Retinal pigment epithelial cell (primary cell): ENCODE measurements at regions not wholly inside any gene's neighbourhood (a gene's known extent, or its start where the extent isn't known, plus 50 kb on each side); places are given as distances from the start of the nearest gene placed in this dataset.
A peak's percentile ranks its signal among the peaks of the same experiment; 100 is the strongest.

Experiments used
- DNase-seq: peaks from one replicate; pipeline ENCODE4 v3.0.0-alpha.2; 2010; ENCODE audit warnings: low read depth
- H3K4me3 ChIP-seq: 2 replicates; pipeline ENCODE4 v1.5.1; 2011; ENCODE audit warnings: mild to moderate bottlenecking, low read length, control low read depth, moderate library complexity
- TF ChIP-seq, protein P1 (sequence below): conservative IDR thresholded peaks from 2 replicates; pipeline ENCODE4 v1.5.1; 2011; ENCODE audit warnings: low read depth, low read length, control low read depth, inconsistent platforms

DNA sequence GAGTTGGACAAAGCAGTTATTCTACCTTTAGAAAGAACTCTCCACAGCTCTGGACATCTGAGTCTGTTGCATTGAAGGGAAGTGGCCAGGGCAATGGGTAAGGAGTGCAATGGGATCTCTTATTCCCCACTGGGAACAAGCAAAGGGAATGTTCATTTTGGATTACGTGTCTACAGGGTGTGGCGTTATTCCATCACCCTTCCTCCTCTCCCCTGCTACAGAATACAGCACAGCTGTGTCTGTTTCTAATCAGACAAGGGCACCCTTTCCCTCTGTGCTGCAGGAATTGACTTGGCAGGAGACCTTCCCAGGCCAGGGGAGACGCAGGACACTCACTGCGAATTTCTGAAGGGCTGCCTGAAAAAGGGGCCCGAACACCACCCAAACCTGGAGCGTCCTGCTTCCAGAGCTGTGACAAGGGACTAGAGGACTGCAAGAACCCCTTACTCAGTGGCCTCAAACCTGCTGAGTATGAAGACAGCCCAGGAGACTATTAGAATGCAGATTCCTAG is 163.6 kb upstream of the RAB4A start:
- no peak overlapping the region for H3K4me3 ChIP-seq
- TF ChIP-seq, protein P1, sequence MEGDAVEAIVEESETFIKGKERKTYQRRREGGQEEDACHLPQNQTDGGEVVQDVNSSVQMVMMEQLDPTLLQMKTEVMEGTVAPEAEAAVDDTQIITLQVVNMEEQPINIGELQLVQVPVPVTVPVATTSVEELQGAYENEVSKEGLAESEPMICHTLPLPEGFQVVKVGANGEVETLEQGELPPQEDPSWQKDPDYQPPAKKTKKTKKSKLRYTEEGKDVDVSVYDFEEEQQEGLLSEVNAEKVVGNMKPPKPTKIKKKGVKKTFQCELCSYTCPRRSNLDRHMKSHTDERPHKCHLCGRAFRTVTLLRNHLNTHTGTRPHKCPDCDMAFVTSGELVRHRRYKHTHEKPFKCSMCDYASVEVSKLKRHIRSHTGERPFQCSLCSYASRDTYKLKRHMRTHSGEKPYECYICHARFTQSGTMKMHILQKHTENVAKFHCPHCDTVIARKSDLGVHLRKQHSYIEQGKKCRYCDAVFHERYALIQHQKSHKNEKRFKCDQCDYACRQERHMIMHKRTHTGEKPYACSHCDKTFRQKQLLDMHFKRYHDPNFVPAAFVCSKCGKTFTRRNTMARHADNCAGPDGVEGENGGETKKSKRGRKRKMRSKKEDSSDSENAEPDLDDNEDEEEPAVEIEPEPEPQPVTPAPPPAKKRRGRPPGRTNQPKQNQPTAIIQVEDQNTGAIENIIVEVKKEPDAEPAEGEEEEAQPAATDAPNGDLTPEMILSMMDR, result no peak
- DNase-seq, result no peak

DNA sequence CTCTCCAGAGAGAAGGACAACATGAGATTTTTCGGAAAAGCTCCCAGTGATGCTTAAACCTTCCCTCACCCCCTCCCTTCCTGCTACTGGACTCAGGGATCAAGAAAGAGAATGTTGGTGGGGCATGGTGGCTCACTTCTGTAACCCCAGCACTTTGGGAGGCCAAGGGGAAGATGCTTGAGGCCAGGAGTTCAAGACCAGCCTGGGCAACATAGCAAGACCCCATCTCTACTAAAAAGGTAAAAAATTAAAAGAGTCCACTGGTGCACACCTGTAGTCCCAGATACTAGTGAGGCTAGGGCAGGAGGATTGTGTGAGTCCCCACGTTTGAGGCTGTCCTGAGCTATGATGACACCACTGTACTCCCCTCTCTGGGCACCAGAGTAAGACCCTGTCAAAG is 162.9 kb upstream of the RAB4A start:
- TF ChIP-seq, protein P1, result no peak
- no peak for DNase-seq
- no peak overlapping the region for H3K4me3 ChIP-seq

DNA sequence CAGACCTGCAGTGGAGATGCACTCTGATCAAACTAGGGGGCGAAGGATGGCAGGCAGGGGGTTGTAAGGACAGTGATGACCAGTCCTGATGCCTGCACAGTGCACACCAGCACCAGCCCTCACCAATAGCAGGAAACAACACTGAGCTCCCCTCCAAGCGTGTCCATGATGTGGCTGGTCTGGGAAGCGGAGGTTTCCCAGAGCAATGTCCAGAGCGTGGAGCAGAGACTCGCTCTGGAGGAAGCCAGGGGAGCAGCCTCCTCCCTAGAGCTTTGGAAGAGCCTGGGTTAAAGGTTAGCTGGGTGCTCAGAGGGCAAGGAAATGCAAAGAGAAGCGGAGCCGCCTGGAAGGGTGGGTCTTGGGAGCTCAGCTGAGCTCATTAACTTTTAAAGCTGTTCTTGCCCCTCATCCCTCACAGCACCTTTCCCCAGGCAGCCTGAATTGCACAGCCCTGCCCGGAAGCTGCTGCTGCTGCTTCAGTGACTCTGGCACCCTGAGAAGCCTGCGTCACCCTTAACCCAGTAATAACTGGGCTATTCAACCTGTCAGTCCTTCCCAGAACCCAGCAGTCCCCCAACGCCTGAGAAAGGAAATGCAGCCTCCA is 162.2 kb upstream of the RAB4A start:
- peak; percentile 22 for DNase-seq

DNA sequence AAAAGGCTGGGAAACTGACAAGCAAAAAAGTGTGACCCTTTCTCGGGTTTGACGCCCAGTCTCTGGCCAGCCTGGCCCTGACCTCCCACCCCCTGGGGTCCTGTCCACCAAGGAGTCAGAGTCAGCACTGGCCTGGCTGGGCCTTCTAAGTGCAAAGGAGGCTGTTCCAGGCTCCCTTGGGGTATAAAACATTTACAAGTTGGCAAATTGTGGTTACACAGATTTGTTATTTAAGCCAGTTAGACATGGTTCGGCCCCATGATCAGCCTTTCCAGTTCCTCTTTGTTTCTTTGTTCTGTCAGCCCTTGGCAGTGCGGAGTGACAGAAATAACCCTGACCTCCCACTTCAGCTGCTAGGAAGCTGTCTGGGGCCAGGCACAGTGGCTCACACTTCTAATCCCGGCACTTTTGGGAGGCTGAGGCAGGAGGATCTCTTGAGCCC is 161.6 kb upstream of the RAB4A start:
- no peak for DNase-seq
- TF ChIP-seq, protein P1, result no peak
- H3K4me3 ChIP-seq, result no peak overlapping the region

More for the DNA sequence above, 162.2 kb upstream of the RAB4A start:
- TF ChIP-seq, protein P1, result peak; percentile 8
- H3K4me3 ChIP-seq, result no peak overlapping the region

DNA sequence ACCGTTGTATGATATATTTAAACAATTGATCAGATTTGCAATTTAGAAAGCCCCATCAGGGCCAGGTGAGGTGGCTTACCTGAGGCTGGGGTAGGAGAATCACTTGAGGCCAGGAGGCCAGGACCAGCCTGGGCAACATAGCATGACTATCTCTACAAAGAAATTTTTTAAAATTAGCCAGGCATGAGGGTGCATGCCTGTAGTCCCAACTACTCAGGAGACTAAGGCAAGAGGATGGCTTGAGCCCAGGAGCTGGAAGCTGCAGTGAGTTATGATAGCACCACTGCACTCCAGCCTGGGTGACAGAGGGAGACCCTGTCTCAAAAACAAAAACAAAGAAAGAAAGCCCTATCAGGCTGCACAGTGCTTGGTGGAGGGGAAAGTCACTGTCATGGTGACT is 159.9 kb upstream of the RAB4A start:
- no peak for DNase-seq
- H3K4me3 ChIP-seq, result no peak overlapping the region
- TF ChIP-seq, protein P1, result no peak

DNA sequence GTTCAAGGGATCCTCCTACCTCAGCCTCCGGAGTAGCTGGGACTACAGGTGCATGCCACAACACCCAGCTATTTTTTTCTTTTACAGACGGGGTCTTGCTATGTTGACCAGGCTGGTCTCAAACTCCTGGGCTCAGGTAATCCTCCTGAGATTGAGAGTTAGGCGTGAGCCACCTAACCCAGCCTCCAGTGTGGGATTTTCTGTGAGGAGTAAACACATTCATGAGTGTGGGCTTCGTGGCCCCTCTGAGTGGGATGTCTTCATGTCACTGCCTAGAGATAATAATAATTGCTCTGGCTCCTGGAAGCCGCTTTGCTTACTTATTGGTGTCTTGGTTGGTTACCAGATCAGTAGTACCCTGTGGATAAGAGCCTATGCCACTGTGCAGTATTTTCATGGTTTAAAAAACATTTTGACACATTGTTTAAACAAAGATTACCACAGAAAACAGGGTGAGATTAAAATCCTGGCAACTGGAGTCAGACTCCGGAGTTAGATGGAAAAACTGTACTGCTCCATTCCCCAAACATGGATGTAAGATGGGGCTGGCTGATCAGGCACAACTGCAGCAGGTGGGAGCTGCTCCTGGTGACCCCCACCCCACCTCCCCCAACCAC is 159.1 kb upstream of the RAB4A start:
- H3K4me3 ChIP-seq, result no peak overlapping the region
- no peak for DNase-seq
- TF ChIP-seq, protein P1, result no peak

DNA sequence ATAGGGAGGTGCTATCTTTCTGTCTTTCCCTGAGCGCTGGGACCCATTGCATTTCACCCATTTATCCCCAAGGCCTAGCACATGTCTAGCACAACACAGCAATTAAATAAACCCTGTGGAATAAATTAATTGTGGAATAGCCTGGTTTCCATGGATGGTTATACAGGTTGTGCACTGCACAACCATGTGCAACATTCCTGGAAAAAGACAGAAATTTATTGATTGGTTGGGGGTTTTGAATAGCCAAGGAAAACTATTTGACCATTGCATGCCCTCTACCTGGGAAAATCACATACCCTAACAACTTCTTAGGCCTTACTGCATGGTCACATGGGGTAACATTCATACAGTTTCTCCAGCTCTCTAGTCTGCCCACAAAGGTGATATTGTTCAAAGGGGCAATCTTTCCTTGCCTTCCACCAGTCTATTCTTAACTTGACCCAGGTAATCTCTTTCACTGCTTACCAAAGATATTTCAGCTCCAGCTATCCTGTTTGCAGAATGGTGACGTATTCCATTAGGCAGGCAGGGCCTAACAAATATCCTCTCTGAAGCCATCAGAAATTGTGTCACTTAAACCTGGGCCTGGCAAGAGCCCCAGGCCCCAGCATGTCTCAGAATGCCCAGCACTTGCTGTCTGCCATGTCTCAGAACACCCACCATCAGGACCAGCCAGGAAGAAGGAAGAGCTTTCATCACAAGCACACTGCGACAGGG is 157.9 kb upstream of the RAB4A start:
- TF ChIP-seq, protein P1, result no peak
- H3K4me3 ChIP-seq, result no peak overlapping the region
- no peak for DNase-seq
